Osteocyte (in vitro differentiated cells): ENCODE measurements at regions not wholly inside any gene's neighbourhood (a gene's known extent, or its start where the extent isn't known, plus 50 kb on each side); places are given as distances from the start of the nearest gene placed in this dataset.

Source experiments
- DNase-seq: peaks from one replicate; pipeline ENCODE4 v3.0.0; 2021; ENCODE audit warnings: mixed read lengths; ENCODE audit not compliant: unreplicated experiment; ENCODE audit errors: extremely low spot score
- H3K27ac Mint-ChIP-seq: one replicate; pipeline ENCODE4 v1.8.0; 2021; ENCODE audit warnings: mild to moderate bottlenecking, mixed read lengths; ENCODE audit not compliant: unreplicated experiment
- H3K27me3 Mint-ChIP-seq: one replicate; pipeline ENCODE4 v1.8.0; 2021; ENCODE audit warnings: mixed read lengths; ENCODE audit not compliant: unreplicated experiment
- H3K36me3 Mint-ChIP-seq: one replicate; pipeline ENCODE4 v1.8.0; 2021; ENCODE audit warnings: mixed read lengths; ENCODE audit not compliant: unreplicated experiment
- H3K4me1 Mint-ChIP-seq: one replicate; pipeline ENCODE4 v1.8.0; 2021; ENCODE audit warnings: mixed read lengths; ENCODE audit not compliant: unreplicated experiment
- H3K4me3 Mint-ChIP-seq: one replicate; pipeline ENCODE4 v1.8.0; 2021; ENCODE audit warnings: mild to moderate bottlenecking, moderate library complexity, mixed read lengths; ENCODE audit not compliant: unreplicated experiment
- H3K9me3 Mint-ChIP-seq: one replicate; pipeline ENCODE4 v1.8.0; 2021; ENCODE audit warnings: mixed read lengths; ENCODE audit not compliant: unreplicated experiment
- CTCF ChIP-seq: fragments of 200-600 bp; sonication (generic); IDR thresholded peaks from 2 replicates; pipeline ENCODE4 v1.5.0; 2021; ENCODE audit warnings: antibody characterized with exemption, mild to moderate bottlenecking, moderate library complexity

GRCh38 chr20:6887966-6888365 is 120.5 kb downstream of the BMP2 start:
- no peak for TF ChIP-seq CTCF
- Mint-ChIP-seq H3K27me3 (no peaks in the 10 kb centered on the region), H3K4me3 (no peak overlapping the region), H3K36me3 (no peaks in the 10 kb centered on the region), H3K4me1 (no peaks in the 10 kb centered on the region), H3K9me3 (no peaks in the 10 kb centered on the region), H3K27ac (no peak overlapping the region)
- no peak for DNase-seq

GRCh38 chr20:6888736-6889395 is 121.4 kb downstream of the BMP2 start:
- TF ChIP-seq CTCF: no peak
- no peaks in the 10 kb centered on the region for H3K4me1 Mint-ChIP-seq

GRCh38 chr20:6892724-6893123 is 125.2 kb downstream of the BMP2 start:
- no peak for DNase-seq
- H3K4me3 Mint-ChIP-seq: no peak overlapping the region
- H3K9me3 Mint-ChIP-seq: no peaks in the 10 kb centered on the region
- H3K4me1 Mint-ChIP-seq: no peaks in the 10 kb centered on the region
- no peak for TF ChIP-seq CTCF
- no peak overlapping the region for H3K27ac Mint-ChIP-seq
- H3K27me3 Mint-ChIP-seq: no peaks in the 10 kb centered on the region
- no peaks in the 10 kb centered on the region for H3K36me3 Mint-ChIP-seq

More at GRCh38 chr20:6888736-6889395, 121.4 kb downstream of the BMP2 start:
- H3K9me3 Mint-ChIP-seq: no peaks in the 10 kb centered on the region
- no peaks in the 10 kb centered on the region for H3K27me3 Mint-ChIP-seq
- no peak overlapping the region for H3K4me3 Mint-ChIP-seq
- no peaks in the 10 kb centered on the region for H3K36me3 Mint-ChIP-seq
- no peak overlapping the region for H3K27ac Mint-ChIP-seq
- no peak for DNase-seq

- Mint-ChIP-seq H3K9me3 (no peaks in the 10 kb centered on the region), H3K4me3 (no peak overlapping the region), H3K4me1 (no peaks in the 10 kb centered on the region), H3K27ac (no peak overlapping the region), H3K36me3 (no peaks in the 10 kb centered on the region), H3K27me3 (no peaks in the 10 kb centered on the region)
- DNase-seq: no peak
- TF ChIP-seq CTCF: no peak
Measured at GRCh38 chr20:6898928-6899327, 131.4 kb downstream of the BMP2 start.

GRCh38 chr20:6906871-6907270 is 139.4 kb downstream of the BMP2 start:
- no peak for DNase-seq
- no peak for TF ChIP-seq CTCF
- Mint-ChIP-seq H3K9me3 (no peaks in the 10 kb centered on the region), H3K27ac (no peak overlapping the region), H3K4me3 (no peak overlapping the region), H3K27me3 (no peaks in the 10 kb centered on the region), H3K36me3 (no peaks in the 10 kb centered on the region), H3K4me1 (no peaks in the 10 kb centered on the region)
